Activated CD4-positive, alpha-beta T cell treated with anti-CD3 and anti-CD28 coated beads for 48 hours (primary cell): ENCODE measurements at regions not wholly inside any gene's neighbourhood (a gene's known extent, or its start where the extent isn't known, plus 50 kb on each side); places are given as distances from the start of the nearest gene placed in this dataset.
A peak's percentile ranks its signal among the peaks of the same experiment; 100 is the strongest.

Experiments
- DNase-seq: peaks from one replicate; pipeline ENCODE4 v3.0.0-alpha.2; 2020

GRCh38 chr1:234875328-234875952, 253.2 kb downstream of the TOMM20 start:
- DNase-seq: no peak

GRCh38 chr1:234874291-234875288, 254.0 kb downstream of the TOMM20 start:
- DNase-seq: no peak

GRCh38 chr1:234871710-234872271, 256.8 kb downstream of the TOMM20 start:
- no peak for DNase-seq

GRCh38 chr1:234871039-234871709, 257.5 kb downstream of the TOMM20 start:
- DNase-seq: no peak

GRCh38 chr1:234870020-234870981, 258.3 kb downstream of the TOMM20 start:
- no peak for DNase-seq

- DNase-seq: no peak
Measured at GRCh38 chr1:234869182-234870019, 259.2 kb downstream of the TOMM20 start.

GRCh38 chr1:234868296-234869147, 258.5 kb upstream of the IRF2BP2 start:
- DNase-seq: no peak

- DNase-seq: peak; percentile 19
Measured at GRCh38 chr1:234866007-234866866, 256.3 kb upstream of the IRF2BP2 start.

GRCh38 chr1:234865171-234866006, 255.4 kb upstream of the IRF2BP2 start:
- DNase-seq: no peak

- DNase-seq: no peak
Measured at GRCh38 chr1:234864116-234864515, 254.1 kb upstream of the IRF2BP2 start.

- no peak for DNase-seq
Measured at GRCh38 chr1:234863551-234863971, 253.6 kb upstream of the IRF2BP2 start.

- DNase-seq: no peak
Measured at GRCh38 chr1:234862944-234863515, 253.1 kb upstream of the IRF2BP2 start.

GRCh38 chr1:234862360-234862943, 252.5 kb upstream of the IRF2BP2 start:
- no peak for DNase-seq

- no peak for DNase-seq
Measured at GRCh38 chr1:234861761-234862160, 251.8 kb upstream of the IRF2BP2 start.

- no peak for DNase-seq
Measured at GRCh38 chr1:234861024-234861620, 251.1 kb upstream of the IRF2BP2 start.

GRCh38 chr1:234858722-234859121, 248.7 kb upstream of the IRF2BP2 start:
- DNase-seq: no peak

GRCh38 chr1:234856845-234857245, 246.9 kb upstream of the IRF2BP2 start:
- DNase-seq: no peak
